Heart left ventricle (tissue), 16 donors: ENCODE measurements at regions not wholly inside any gene's neighbourhood (a gene's known extent, or its start where the extent isn't known, plus 50 kb on each side); places are given as distances from the start of the nearest gene placed in this dataset.
"Not testable (repeated sequence)": the region's sequence is repeated elsewhere in the genome, so short reads cannot be mapped to it uniquely, and the experiment has no call there.

Experiments
- ATAC-seq, 4 donors: fragments of 200-7000 bp; cut with Tn5 transposase; one replicate each; pipeline ENCODE4 v1.9.1; 2020 to 2022; ENCODE audit warnings: moderate library complexity in 4 of 4, mild to moderate bottlenecking in 3 of 4, moderate number of reproducible peaks in 1 of 4
- DNase-seq, 5 donors: peaks; one replicate each; pipeline ENCODE4 v3.0.0-alpha.2; 2020
- H3K27ac ChIP-seq, 12 donors: fragments of 200-600 bp; sonication (generic) in 4 of 12; one replicate each; pipeline versions ENCODE4 v1.5.0 to v1.8.0; 2016 to 2022; ENCODE audit warnings: mild to moderate bottlenecking in 2 of 12
- H3K27me3 ChIP-seq, 9 donors: fragments of 200-600 bp; sonication (generic) in 2 of 9; one replicate each; pipeline versions ENCODE4 v1.5.1 to v1.8.0; 2016 to 2022; ENCODE audit warnings: mild to moderate bottlenecking in 3 of 9
- H3K36me3 ChIP-seq, 9 donors: fragments of 200-600 bp; sonication (generic) in 2 of 9; one replicate each; pipeline versions ENCODE4 v1.5.0 to v1.8.0; 2018 to 2022; ENCODE audit warnings: mild to moderate bottlenecking in 2 of 9
- H3K4me1 ChIP-seq, 12 donors: fragments of 200-600 bp; sonication (generic) in 4 of 12; one replicate each; pipeline versions ENCODE4 v1.5.0 to v1.8.0; 2016 to 2022; ENCODE audit warnings: mild to moderate bottlenecking in 3 of 12
- H3K4me3 ChIP-seq, 12 donors: fragments of 200-600 bp; sonication (generic) in 4 of 12; one replicate each; pipeline versions ENCODE4 v1.5.0 to v1.8.0; 2017 to 2022; ENCODE audit warnings: mild to moderate bottlenecking in 9 of 12, moderate library complexity in 4 of 12
- H3K9me3 ChIP-seq, 12 donors: fragments of 200-600 bp; sonication (generic) in 4 of 12; one replicate each; pipeline versions ENCODE4 v1.5.0 to v1.8.0; 2016 to 2022; ENCODE audit warnings: mild to moderate bottlenecking in 1 of 12
- CTCF ChIP-seq, 12 donors: fragments of 200-600 bp; sonication (generic) in 4 of 12; IDR thresholded peaks; one replicate each; pipeline versions ENCODE4 v1.5.0 to v1.8.0; 2018 to 2022; ENCODE audit warnings: antibody characterized with exemption in 12 of 12, mild to moderate bottlenecking in 5 of 12
- POLR2A ChIP-seq, 2 donors: fragments of 450-650 bp; IDR thresholded peaks; one replicate each; pipeline ENCODE4 v1.6.1; 2017; ENCODE audit warnings: antibody characterized with exemption in 2 of 2, mild to moderate bottlenecking in 2 of 2, moderate library complexity in 2 of 2
- WGBS, 4 donors: extraction: QIAGEN DNeasy Blood & Tissue Kit in 2 of 4; methylation state at CpG; one replicate each; pipeline versions ENCODE4 v1.1.5 to v1.1.7; 2013 to 2018; 5-methylcytosine and 5-hydroxymethylcytosine counted together
- intact Hi-C, 10 donors: fragments of 100-400 bp; cut with DNase I; formaldehyde crosslinking; loops; one replicate each; pipeline versions ENCODE4 v1.11.1 to v1.14.2; 2022
- donor health status: ischemic (EF 13 %, LVEDD 7.1; RV severe dilation, severe dysfunction).
- donor health status: healthy with polysubstance abuse.
- donor health status: DM: no; HTN: yes; CAD: no.
- donor health status: DM: no; HTN: no; CAD: no.
- donor health status: ischemic (EF 25% LVEDD 6.9; RV normal size, moderate dysfunction).
- donor health status: ischemic (EF 25% LVEDD 5.7; RV mildly dilated, moderate dysfunction).
- donor health status: healthy.
- donor health status: DM: yes; HTN: yes; CAD: no.
- donor health status: ischemic (EF 35%, LVEDD 5.7; RV mildly dilated, moderate dysfunction).
- donor health status: nonischemic (EF 11% LVEDD 7.7; RV severe dilation, severe dysfunction).
- donor health status: DM: yes; HTN: yes; CAD: no.
- donor health status: PGD.
- donor health status: ischemic (EF 29% LVEDD 5.4; RV normal size, mild dysfunction).
- donor health status: nonischemic (EF 23%, LVEDD 6.1; RV moderate dilation, normal function).

GRCh38 chr6:11851387-11851786 is 72.8 kb upstream of the ADTRP start:
- WGBS, 4 donors = 92 to 95% (median 93%) methylated on average over 4 of the region's 4 CpGs
- no peaks in the 10 kb centered on the region for H3K9me3 ChIP-seq
- H3K4me1 ChIP-seq = peaks cover 0 to 15% (median 0%) of the 10 kb centered on the region in 12 donors
- no peaks in the 10 kb centered on the region for H3K27me3 ChIP-seq
- no peak overlapping the region for H3K4me3 ChIP-seq
- H3K27ac ChIP-seq = no peak overlapping the region
- DNase-seq (no peak), ATAC-seq (no peak)
- TF ChIP-seq POLR2A (IDR thresholded peaks at IDR 0.05) (no peak), CTCF (IDR thresholded peaks at IDR 0.05) (no peak)
- intact Hi-C loops = loop anchor here in 1 of 10 donors (5.0 kb wide), 1 partner anchor 39 kb away; no protein-coding TSS in a partner anchor
- no peaks in the 10 kb centered on the region for H3K36me3 ChIP-seq

GRCh38 chr6:11848852-11849731 is 70.5 kb upstream of the ADTRP start:
- H3K27me3 ChIP-seq = no peaks in the 10 kb centered on the region
- DNase-seq = no peak
- no peak overlapping the region for H3K4me3 ChIP-seq
- H3K4me1 ChIP-seq = peaks cover 0 to 7% (median 0%) of the 10 kb centered on the region in 12 donors
- intact Hi-C loops = no loop called here
- WGBS, 4 donors = 66 to 83% (median 75%) methylated on average over 2 of the region's 2 CpGs
- peak in 1 of 4 donors; percentile 52 for ATAC-seq
- H3K36me3 ChIP-seq = no peaks in the 10 kb centered on the region
- no peaks in the 10 kb centered on the region for H3K9me3 ChIP-seq
- no peak overlapping the region for H3K27ac ChIP-seq
- TF ChIP-seq CTCF (IDR thresholded peaks at IDR 0.05) = no peak
- no peak for TF ChIP-seq POLR2A (IDR thresholded peaks at IDR 0.05)

GRCh38 chr6:11848346-11848651 is 69.7 kb upstream of the ADTRP start:
- WGBS, 4 donors = 88 to 100% (median 94%) methylated on average over 1 of the region's 1 CpG
- no peak for DNase-seq
- Histone ChIP-seq H3K4me3 (no peak overlapping the region), H3K4me1 (no peaks in the 10 kb centered on the region), H3K9me3 (no peaks in the 10 kb centered on the region), H3K27ac (no peak overlapping the region), H3K27me3 (no peaks in the 10 kb centered on the region), H3K36me3 (no peaks in the 10 kb centered on the region)
- intact Hi-C loops = no loop called here
- no peak for ATAC-seq
- TF ChIP-seq POLR2A (IDR thresholded peaks at IDR 0.05) (no peak), CTCF (IDR thresholded peaks at IDR 0.05) (no peak)

- no peaks in the 10 kb centered on the region for H3K9me3 ChIP-seq
- no peak overlapping the region for H3K27ac ChIP-seq
- no peak for TF ChIP-seq CTCF (IDR thresholded peaks at IDR 0.05)
- TF ChIP-seq POLR2A (IDR thresholded peaks at IDR 0.05) = no peak
- no peaks in the 10 kb centered on the region for H3K27me3 ChIP-seq
- ATAC-seq (no peak), DNase-seq (no peak)
- intact Hi-C loops = no loop called here
- H3K4me1 ChIP-seq = no peaks in the 10 kb centered on the region
- no peaks in the 10 kb centered on the region for H3K36me3 ChIP-seq
- no peak overlapping the region for H3K4me3 ChIP-seq
- WGBS, 4 donors = 78 to 84% (median 82%) methylated on average over 6 of the region's 6 CpGs
Measured at GRCh38 chr6:11847515-11848345, 69.1 kb upstream of the ADTRP start.

GRCh38 chr6:11847068-11847467 is 68.5 kb upstream of the ADTRP start:
- H3K9me3 ChIP-seq, ATAC-seq, intact Hi-C loops, H3K4me1 ChIP-seq, DNase-seq, H3K36me3 ChIP-seq, H3K27me3 ChIP-seq, H3K4me3 ChIP-seq, H3K27ac ChIP-seq: not testable (repeated sequence)
- 86 to 94% (median 92%) methylated on average over 2 of the region's 2 CpGs for WGBS, 4 donors
